A549 (cell line): ENCODE measurements at regions not wholly inside any gene's neighbourhood (a gene's known extent, or its start where the extent isn't known, plus 50 kb on each side); places are given as distances from the start of the nearest gene placed in this dataset.

Experiments
- ATAC-seq, 2 experiments: fragments of 200-7000 bp in 1 of 2; fragments of >200 bp in 1 of 2; cut with Nextera tagmentation in 1 of 2; cut with Tn5 transposase in 1 of 2; 3 replicates each; pipeline versions ENCODE4 v1.8.0 to v1.9.1; 2018 to 2020; ENCODE audit warnings: mild to moderate bottlenecking in 1 of 2, moderate library complexity in 1 of 2
- CTCF ChIA-PET: fragments of 300-600 bp; sonication (Branson Sonifier 250); formaldehyde crosslinking; extraction: SDS; loops from one replicate; lab custom pipeline; 2021; ENCODE audit warnings: antibody characterized with exemption, inconsistent platforms; lab: Yijun Ruan, JAX
- POLR2A ChIA-PET: fragments of 350-600 bp; formaldehyde crosslinking; extraction: SDS; loops from one replicate; lab custom pipeline; 2021; ENCODE audit warnings: antibody characterized with exemption, inconsistent platforms; lab: Yijun Ruan, JAX
- DNase-seq, 2 experiments: peaks; one replicate each; pipeline versions ENCODE4 v3.0.0 to v3.0.0-alpha.2; 2011 to 2016; ENCODE audit warnings: low read depth in 1 of 2, low spot score in 1 of 2
- FAIRE-seq: peaks from 2 replicates; lab custom pipeline; 2011; peaks lifted over from hg19 to GRCh38; lab: Jason Lieb, UNC
- H3K27ac ChIP-seq, 2 experiments: fragments of >200 bp; sonication (Bioruptor Twin); formaldehyde crosslinking; 3 replicates each; pipeline ENCODE4 v1.5.1; 2016 to 2017
- H3K4me1 ChIP-seq: fragments of >200 bp; sonication (Bioruptor Twin); formaldehyde crosslinking; 3 replicates; pipeline ENCODE4 v1.6.1; 2016
- H3K4me2 ChIP-seq: fragments of >200 bp; sonication (Bioruptor Twin); formaldehyde crosslinking; 3 replicates; pipeline ENCODE4 v1.6.1; 2016
- H3K4me3 ChIP-seq: fragments of >200 bp; sonication (Bioruptor Twin); formaldehyde crosslinking; 3 replicates; pipeline ENCODE4 v1.5.1; 2016
- H3K9me3 ChIP-seq: fragments of >200 bp; sonication (Bioruptor Twin); formaldehyde crosslinking; 3 replicates; pipeline ENCODE4 v1.6.1; 2016
- CBX8 ChIP-seq: fragments of 200-600 bp; sonication (generic); IDR thresholded peaks from 2 replicates; pipeline ENCODE4 v1.6.1; 2016
- CHD2 ChIP-seq: fragments of 150-350 bp; IDR thresholded peaks from 2 replicates; pipeline ENCODE4 v1.6.1; 2014; ENCODE audit warnings: low read length; ENCODE audit not compliant: partially characterized antibody
- CHD4 ChIP-seq: fragments of 200-600 bp; sonication (generic); IDR thresholded peaks from 2 replicates; pipeline ENCODE4 v1.6.1; 2016; ENCODE audit warnings: antibody characterized with exemption, mild to moderate bottlenecking, borderline replicate concordance
- EP300 ChIP-seq, 2 experiments: fragments of >200 bp; sonication (Bioruptor Twin); formaldehyde crosslinking; IDR thresholded peaks; 2 replicates in 1 of 2; 3 replicates in 1 of 2; pipeline ENCODE4 v1.6.1; 2016 to 2017
- FOSB ChIP-seq: fragments of 250-450 bp; sonication (Bioruptor Pico); IDR thresholded peaks from 2 replicates; pipeline ENCODE4 v1.5.0; 2020; ENCODE audit warnings: mild to moderate bottlenecking, moderate library complexity
- HDAC2 ChIP-seq: fragments of 200-600 bp; sonication (generic); IDR thresholded peaks from 2 replicates; pipeline ENCODE4 v1.6.1; 2016
- HEYL ChIP-seq: fragments of 250-450 bp; sonication (Bioruptor Pico); IDR thresholded peaks from 2 replicates; pipeline ENCODE4 v1.8.0; 2021; ENCODE audit warnings: mild to moderate bottlenecking, moderate library complexity
- HOXA7 ChIP-seq: fragments of 250-450 bp; sonication (Bioruptor Pico); IDR thresholded peaks from 2 replicates; pipeline ENCODE4 v1.5.0; 2020; ENCODE audit warnings: mild to moderate bottlenecking, moderate library complexity
- KDM1A ChIP-seq: fragments of 200-600 bp; sonication (generic); IDR thresholded peaks from 2 replicates; pipeline ENCODE4 v1.6.1; 2016; ENCODE audit warnings: low read depth, mild to moderate bottlenecking
- MAFK ChIP-seq: fragments of 450-650 bp; IDR thresholded peaks from 2 replicates; pipeline ENCODE4 v1.6.1; 2014; ENCODE audit not compliant: partially characterized antibody
- MYC ChIP-seq: IDR thresholded peaks from 2 replicates; pipeline ENCODE4 v1.6.1; 2012; ENCODE audit warnings: mild to moderate bottlenecking, inconsistent platforms, low read length, improper control_type of control experiment, borderline replicate concordance
- NFE2L2 ChIP-seq: fragments of 150-350 bp; conservative IDR thresholded peaks from 2 replicates; pipeline ENCODE4 v1.6.1; 2014; ENCODE audit warnings: low read length
- NPAS2 ChIP-seq: fragments of 250-450 bp; sonication (Bioruptor Pico); IDR thresholded peaks from 2 replicates; pipeline ENCODE4 v1.8.0; 2022; ENCODE audit warnings: mild to moderate bottlenecking, moderate library complexity, borderline replicate concordance
- POLR2A ChIP-seq: IDR thresholded peaks from 2 replicates; pipeline ENCODE4 v1.6.1; 2012; ENCODE audit warnings: mild to moderate bottlenecking, low read length
- RAD21 ChIP-seq, 2 experiments: fragments of >200 bp in 1 of 2; sonication (Bioruptor Twin) in 1 of 2; formaldehyde crosslinking in 1 of 2; IDR thresholded peaks in 1 of 2; conservative IDR thresholded peaks in 1 of 2; 2 replicates in 1 of 2; 3 replicates in 1 of 2; pipeline ENCODE4 v1.6.1; 2012 to 2018; ENCODE audit warnings: inconsistent platforms in 1 of 2
- RFX5 ChIP-seq: fragments of 450-650 bp; IDR thresholded peaks from 2 replicates; pipeline ENCODE4 v1.7.1; 2014; ENCODE audit warnings: antibody characterized with exemption, mild to moderate bottlenecking, moderate library complexity
- RNF2 ChIP-seq: fragments of 200-600 bp; sonication (generic); IDR thresholded peaks from 2 replicates; pipeline ENCODE4 v1.6.1; 2016; ENCODE audit warnings: low read depth, mild to moderate bottlenecking, antibody characterized with exemption, moderate library complexity, borderline replicate concordance
- SMC3 ChIP-seq: fragments of >200 bp; sonication (Bioruptor Twin); formaldehyde crosslinking; IDR thresholded peaks from 3 replicates; pipeline ENCODE4 v1.6.1; 2018; ENCODE audit warnings: inconsistent platforms
- SREBF2 ChIP-seq: fragments of 450-650 bp; IDR thresholded peaks from 2 replicates; pipeline ENCODE4 v1.6.1; 2014; ENCODE audit warnings: mild to moderate bottlenecking, moderate library complexity
- ZFP36 ChIP-seq: fragments of 450-650 bp; IDR thresholded peaks from 2 replicates; pipeline ENCODE4 v1.6.1; 2014; ENCODE audit warnings: borderline replicate concordance; ENCODE audit not compliant: partially characterized antibody
- WGBS: methylation state at CpG from one replicate; pipeline ENCODE4 v1.1.6; 2017; ENCODE audit errors: missing lambda C conversion rate; 5-methylcytosine and 5-hydroxymethylcytosine counted together
- TF ChIP-seq, protein P1 (sequence below): fragments of 200-600 bp; sonication (generic); IDR thresholded peaks from 2 replicates; pipeline ENCODE4 v1.6.1; 2016; ENCODE audit warnings: antibody characterized with exemption, mild to moderate bottlenecking, moderate library complexity
- TF ChIP-seq, protein P2 (sequence below): fragments of >200 bp; sonication (Bioruptor Twin); formaldehyde crosslinking; IDR thresholded peaks from 3 replicates; pipeline ENCODE4 v1.5.1; 2016

GRCh38 chr5:26553079-26553478 is 485.3 kb downstream of the CDH9 start:
- no peaks in the 10 kb centered on the region for H3K4me1 ChIP-seq
- peak in 1 of 2 experiments; percentile 66; a peak in 1 of 6 replicates for ATAC-seq
- no peak overlapping the region for H3K27ac ChIP-seq
- peak in 1 of 2 experiments; percentile 23 for DNase-seq
- ChIA-PET POLR2A (no interaction called here), CTCF (no interaction called here)
- no peak for FAIRE-seq
- H3K9me3 ChIP-seq, result peaks cover 4% of the 10 kb centered on the region; the same call in 1 of the 3 replicates
- WGBS, result 4% methylated on average over 2 of the region's 2 CpGs
- H3K4me2 ChIP-seq, result no peak overlapping the region
- H3K4me3 ChIP-seq, result no peak overlapping the region
- no peak for TF ChIP-seq HDAC2
- TF ChIP-seq MAFK, result no peak
- TF ChIP-seq, protein P1, sequence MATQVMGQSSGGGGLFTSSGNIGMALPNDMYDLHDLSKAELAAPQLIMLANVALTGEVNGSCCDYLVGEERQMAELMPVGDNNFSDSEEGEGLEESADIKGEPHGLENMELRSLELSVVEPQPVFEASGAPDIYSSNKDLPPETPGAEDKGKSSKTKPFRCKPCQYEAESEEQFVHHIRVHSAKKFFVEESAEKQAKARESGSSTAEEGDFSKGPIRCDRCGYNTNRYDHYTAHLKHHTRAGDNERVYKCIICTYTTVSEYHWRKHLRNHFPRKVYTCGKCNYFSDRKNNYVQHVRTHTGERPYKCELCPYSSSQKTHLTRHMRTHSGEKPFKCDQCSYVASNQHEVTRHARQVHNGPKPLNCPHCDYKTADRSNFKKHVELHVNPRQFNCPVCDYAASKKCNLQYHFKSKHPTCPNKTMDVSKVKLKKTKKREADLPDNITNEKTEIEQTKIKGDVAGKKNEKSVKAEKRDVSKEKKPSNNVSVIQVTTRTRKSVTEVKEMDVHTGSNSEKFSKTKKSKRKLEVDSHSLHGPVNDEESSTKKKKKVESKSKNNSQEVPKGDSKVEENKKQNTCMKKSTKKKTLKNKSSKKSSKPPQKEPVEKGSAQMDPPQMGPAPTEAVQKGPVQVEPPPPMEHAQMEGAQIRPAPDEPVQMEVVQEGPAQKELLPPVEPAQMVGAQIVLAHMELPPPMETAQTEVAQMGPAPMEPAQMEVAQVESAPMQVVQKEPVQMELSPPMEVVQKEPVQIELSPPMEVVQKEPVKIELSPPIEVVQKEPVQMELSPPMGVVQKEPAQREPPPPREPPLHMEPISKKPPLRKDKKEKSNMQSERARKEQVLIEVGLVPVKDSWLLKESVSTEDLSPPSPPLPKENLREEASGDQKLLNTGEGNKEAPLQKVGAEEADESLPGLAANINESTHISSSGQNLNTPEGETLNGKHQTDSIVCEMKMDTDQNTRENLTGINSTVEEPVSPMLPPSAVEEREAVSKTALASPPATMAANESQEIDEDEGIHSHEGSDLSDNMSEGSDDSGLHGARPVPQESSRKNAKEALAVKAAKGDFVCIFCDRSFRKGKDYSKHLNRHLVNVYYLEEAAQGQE, result no peak
- TF ChIP-seq POLR2A, result no peak
- TF ChIP-seq SMC3, result no peak
- no peak for TF ChIP-seq HEYL (CRISPR knock-in tag)
- TF ChIP-seq NPAS2 (CRISPR knock-in tag), result no peak
- no peak for TF ChIP-seq FOSB (CRISPR knock-in tag)
- TF ChIP-seq MYC, result no peak

- TF ChIP-seq KDM1A (no peak), NFE2L2 (no peak), HDAC2 (no peak), RFX5 (no peak), EP300 (IDR thresholded peaks at IDR 0.05) (no peak), HEYL (CRISPR knock-in tag) (no peak), RNF2 (no peak), HOXA7 (CRISPR knock-in tag) (no peak), ZFP36 (no peak), CHD2 (no peak)
- TF ChIP-seq, all 56 proteins: peak for 0
- POLR2A ChIA-PET, result no interaction called here
- FAIRE-seq, result no peak
- Histone ChIP-seq H3K4me2 (no peak overlapping the region), H3K4me1 (no peaks in the 10 kb centered on the region), H3K9me3 (no peaks in the 10 kb centered on the region), H3K4me3 (no peak overlapping the region), H3K27ac (no peak overlapping the region)
- CTCF ChIA-PET, result no interaction called here
- WGBS, result 28% methylated on average over 1 of the region's 1 CpG
- DNase-seq, result no peak
- ATAC-seq, result no peak
Observed at GRCh38 chr5:26543987-26544386, 494.4 kb downstream of the CDH9 start.

DNA sequence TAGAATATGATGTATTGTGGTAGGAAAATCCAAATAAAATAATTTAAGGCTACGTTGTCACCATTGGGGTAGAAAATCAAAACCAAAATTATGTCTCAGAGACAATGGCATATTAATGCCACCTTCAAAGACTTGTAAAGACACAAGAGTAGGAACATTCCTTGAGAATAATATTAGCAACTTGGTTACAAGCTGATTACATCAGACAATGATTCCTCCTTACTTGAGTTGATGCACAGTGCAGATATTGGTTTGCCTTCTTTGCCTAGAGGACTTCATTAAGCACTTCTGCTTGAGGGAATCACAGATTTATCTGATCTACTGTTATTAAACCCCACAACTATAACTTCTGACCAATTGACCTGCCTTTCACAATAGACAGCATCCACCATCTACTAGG is 500.2 kb downstream of the CDH9 start:
- CTCF ChIA-PET, result no interaction called here
- no peak for FAIRE-seq
- Histone ChIP-seq H3K4me1 (no peaks in the 10 kb centered on the region), H3K27ac (no peak overlapping the region), H3K4me3 (no peak overlapping the region), H3K4me2 (no peak overlapping the region), H3K9me3 (no peaks in the 10 kb centered on the region)
- TF ChIP-seq CBX8 (no peak), SREBF2 (no peak), RAD21 (conservative IDR thresholded peaks at IDR 0.05 in 1 of 2, IDR thresholded peaks at IDR 0.05 in 1 of 2) (no peak), CHD4 (no peak)
- TF ChIP-seq, protein P2, sequence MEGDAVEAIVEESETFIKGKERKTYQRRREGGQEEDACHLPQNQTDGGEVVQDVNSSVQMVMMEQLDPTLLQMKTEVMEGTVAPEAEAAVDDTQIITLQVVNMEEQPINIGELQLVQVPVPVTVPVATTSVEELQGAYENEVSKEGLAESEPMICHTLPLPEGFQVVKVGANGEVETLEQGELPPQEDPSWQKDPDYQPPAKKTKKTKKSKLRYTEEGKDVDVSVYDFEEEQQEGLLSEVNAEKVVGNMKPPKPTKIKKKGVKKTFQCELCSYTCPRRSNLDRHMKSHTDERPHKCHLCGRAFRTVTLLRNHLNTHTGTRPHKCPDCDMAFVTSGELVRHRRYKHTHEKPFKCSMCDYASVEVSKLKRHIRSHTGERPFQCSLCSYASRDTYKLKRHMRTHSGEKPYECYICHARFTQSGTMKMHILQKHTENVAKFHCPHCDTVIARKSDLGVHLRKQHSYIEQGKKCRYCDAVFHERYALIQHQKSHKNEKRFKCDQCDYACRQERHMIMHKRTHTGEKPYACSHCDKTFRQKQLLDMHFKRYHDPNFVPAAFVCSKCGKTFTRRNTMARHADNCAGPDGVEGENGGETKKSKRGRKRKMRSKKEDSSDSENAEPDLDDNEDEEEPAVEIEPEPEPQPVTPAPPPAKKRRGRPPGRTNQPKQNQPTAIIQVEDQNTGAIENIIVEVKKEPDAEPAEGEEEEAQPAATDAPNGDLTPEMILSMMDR, result no peak
- no peak for ATAC-seq
- 17% methylated on average over 1 of the region's 1 CpG for whole genome bisulfite sequencing
- POLR2A ChIA-PET, result no interaction called here
- DNase-seq, result no peak
